Psoas muscle (tissue), 7 donors: ENCODE measurements at regions not wholly inside any gene's neighbourhood (a gene's known extent, or its start where the extent isn't known, plus 50 kb on each side); places are given as distances from the start of the nearest gene placed in this dataset.

Experiments used
- ATAC-seq, 4 donors: fragments of 200-7000 bp; cut with Tn5 transposase; one replicate each; pipeline ENCODE4 v1.9.1; 2020; ENCODE audit warnings: moderate library complexity in 3 of 4, mild to moderate bottlenecking in 2 of 4
- DNase-seq, 2 donors: peaks; one replicate each; pipeline ENCODE4 v3.0.0-alpha.2; 2020
- H3K27ac ChIP-seq: fragments of 200-600 bp; one replicate; pipeline ENCODE4 v1.8.0; 2022
- H3K27me3 ChIP-seq, 3 donors: fragments of 200-600 bp in 1 of 3; one replicate each; pipeline versions ENCODE4 v1.6.1 to v1.8.0; 2013 to 2022; ENCODE audit warnings: low read length in 2 of 3, mild to moderate bottlenecking in 2 of 3, moderate library complexity in 1 of 3; ENCODE audit not compliant: insufficient read depth in 3 of 3
- H3K36me3 ChIP-seq, 2 donors: fragments of 200-600 bp in 1 of 2; one replicate each; pipeline versions ENCODE4 v1.6.1 to v1.8.0; 2013 to 2022; ENCODE audit warnings: low read depth in 1 of 2, mild to moderate bottlenecking in 1 of 2, moderate library complexity in 1 of 2; ENCODE audit not compliant: insufficient read depth in 1 of 2
- H3K4me1 ChIP-seq: fragments of 200-600 bp; one replicate; pipeline ENCODE4 v1.8.0; 2022
- H3K4me3 ChIP-seq: fragments of 200-600 bp; one replicate; pipeline ENCODE4 v1.8.0; 2022; ENCODE audit warnings: mild to moderate bottlenecking
- H3K9me3 ChIP-seq: fragments of 200-600 bp; one replicate; pipeline ENCODE4 v1.8.0; 2022
- CTCF ChIP-seq: fragments of 200-600 bp; IDR thresholded peaks from one replicate; pipeline ENCODE4 v1.8.0; 2022; ENCODE audit warnings: antibody characterized with exemption
- WGBS, 3 donors: extraction: QIAGEN DNeasy Blood & Tissue Kit; methylation state at CpG; one replicate each; pipeline versions ENCODE4 v1.1.6 to v1.1.7; 2013; 5-methylcytosine and 5-hydroxymethylcytosine counted together
- intact Hi-C, 2 donors: fragments of 100-400 bp; cut with DNase I; formaldehyde crosslinking; loops; one replicate each; pipeline versions ENCODE4 v1.11.0 to v1.14.2; 2022
- donor health status: healthy with polysubstance abuse.
- donor health status: DM: no; HTN: no; CAD: no; lungs with moderate emphysema.
- donor health status: Bipolar disorder and iron deficiency.
- donor health status: healthy.
- donor health status: DM: yes; HTN: yes; CAD: no.
- donor health status: DM: no; HTN: no; CAD: no.
- donor health status: DM: yes; HTN: yes; CAD: no.

- WGBS, 3 donors: 14 to 31% (median 14%) methylated on average over 2 of the region's 2 CpGs
These were observed 107.5 kb upstream of the AMOT start for GRCh38 chrX:112947981-112948615.

GRCh38 chrX:112946227-112946626 lies 105.6 kb upstream of the AMOT start:
- TF ChIP-seq CTCF: no peak
- intact Hi-C loops: no loop called here
- no peak overlapping the region for H3K27ac ChIP-seq
- ATAC-seq (peak in 1 of 4 donors; percentile 53), DNase-seq (no peak)
- no peaks in the 10 kb centered on the region for H3K36me3 ChIP-seq
- H3K27me3 ChIP-seq: peaks cover 0 to 5% (median 0%) of the 10 kb centered on the region in 3 donors
- H3K4me3 ChIP-seq: no peak overlapping the region
- WGBS, 3 donors: 57 to 82% (median 67%) methylated on average over 1 of the region's 1 CpG
- no peaks in the 10 kb centered on the region for H3K9me3 ChIP-seq
- no peaks in the 10 kb centered on the region for H3K4me1 ChIP-seq

More at GRCh38 chrX:112947981-112948615, 107.5 kb upstream of the AMOT start:
- ATAC-seq (no peak), DNase-seq (no peak)
- intact Hi-C loops: no loop called here
- no peaks in the 10 kb centered on the region for H3K4me1 ChIP-seq
- H3K9me3 ChIP-seq: no peaks in the 10 kb centered on the region
- H3K27ac ChIP-seq: no peak overlapping the region
- H3K36me3 ChIP-seq: no peaks in the 10 kb centered on the region
- H3K4me3 ChIP-seq: no peak overlapping the region
- TF ChIP-seq CTCF: no peak
- H3K27me3 ChIP-seq: peaks cover 0 to 5% (median 0%) of the 10 kb centered on the region in 3 donors

GRCh38 chrX:112945826-112946225 lies 105.2 kb upstream of the AMOT start:
- WGBS, 3 donors: 55 to 70% (median 57%) methylated on average over 6 of the region's 6 CpGs
- ATAC-seq (no peak), DNase-seq (no peak)
- Histone ChIP-seq H3K36me3 (no peaks in the 10 kb centered on the region), H3K9me3 (no peaks in the 10 kb centered on the region), H3K4me3 (no peak overlapping the region), H3K27me3 (peaks cover 0 to 5% (median 0%) of the 10 kb centered on the region in 3 donors), H3K4me1 (no peaks in the 10 kb centered on the region), H3K27ac (no peak overlapping the region)
- intact Hi-C loops: no loop called here
- TF ChIP-seq CTCF: no peak

GRCh38 chrX:112941209-112941837 lies 100.7 kb upstream of the AMOT start:
- no peak overlapping the region for H3K27ac ChIP-seq
- DNase-seq: no peak
- 21 to 39% (median 24%) methylated on average over 6 of the region's 6 CpGs for WGBS, 3 donors

More at GRCh38 chrX:112941209-112941837, 100.7 kb upstream of the AMOT start:
- Histone ChIP-seq H3K9me3 (no peaks in the 10 kb centered on the region), H3K27me3 (peaks cover 0 to 5% (median 0%) of the 10 kb centered on the region in 3 donors), H3K36me3 (no peaks in the 10 kb centered on the region), H3K4me3 (peak overlapping the region; percentile 51), H3K4me1 (no peaks in the 10 kb centered on the region)
- ATAC-seq: peak in 2 of 4 donors; percentile 56 to 57
- intact Hi-C loops: loop anchor here in 1 of 2 donors (5.0 kb wide), 1 partner anchor 184 kb away; no protein-coding TSS in a partner anchor
- no peak for TF ChIP-seq CTCF
